Activated naive CD4-positive, alpha-beta T cell treated with anti-CD3 and anti-CD28 coated beads, Interleukin-2, amount 10 ng/mL, durations not matched to agents 7 days and 5 days (primary cell): ENCODE measurements at regions not wholly inside any gene's neighbourhood (a gene's known extent, or its start where the extent isn't known, plus 50 kb on each side); places are given as distances from the start of the nearest gene placed in this dataset.
"Not testable (repeated sequence)": the region's sequence is repeated elsewhere in the genome, so short reads cannot be mapped to it uniquely, and the experiment has no call there.

Experiments
- CTCF ChIA-PET: fragments of 350-600 bp; sonication (Branson Sonifier 250); formaldehyde crosslinking; loops from one replicate; lab custom pipeline; 2021; ENCODE audit warnings: antibody characterized with exemption; lab: Charles Lee
- DNase-seq: peaks from one replicate; pipeline ENCODE4 v3.0.0-alpha.2; 2020
- H3K27ac Mint-ChIP-seq: one replicate; pipeline ENCODE4 v1.8.0; 2021; ENCODE audit warnings: mild to moderate bottlenecking, moderate library complexity, mixed read lengths
- H3K27me3 Mint-ChIP-seq: one replicate; pipeline ENCODE4 v1.8.0; 2021; ENCODE audit warnings: mild to moderate bottlenecking, mixed read lengths
- H3K36me3 Mint-ChIP-seq: one replicate; pipeline ENCODE4 v1.8.0; 2021; ENCODE audit warnings: mixed read lengths
- H3K4me1 Mint-ChIP-seq: one replicate; pipeline ENCODE4 v1.8.0; 2021; ENCODE audit warnings: mixed read lengths
- H3K4me3 Mint-ChIP-seq: one replicate; pipeline ENCODE4 v1.8.0; 2021; ENCODE audit warnings: mild to moderate bottlenecking, moderate library complexity, mixed read lengths
- H3K9me3 Mint-ChIP-seq: one replicate; pipeline ENCODE4 v1.8.0; 2021; ENCODE audit warnings: mixed read lengths

DNA sequence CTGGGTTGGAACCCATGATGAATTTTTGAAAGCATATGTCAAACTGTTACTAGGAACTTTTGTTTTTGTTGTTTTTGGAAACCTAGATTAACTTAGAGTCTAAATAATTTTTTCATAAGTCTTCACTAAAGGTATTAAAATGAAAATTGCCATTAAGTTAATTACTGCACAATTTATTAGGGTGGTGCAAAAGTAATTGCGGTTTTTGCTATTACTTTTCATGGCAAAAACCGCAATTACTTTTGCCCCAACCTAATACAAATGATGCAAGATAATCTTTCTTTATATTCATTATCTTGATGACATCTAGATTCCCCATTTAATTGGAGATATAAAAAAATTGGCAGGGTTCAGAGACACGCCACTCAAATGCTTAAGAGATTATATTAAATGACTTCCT lies 145.0 kb upstream of the PKP2 start:
- Mint-ChIP-seq H3K27me3 (no peaks in the 10 kb centered on the region), H3K9me3 (peaks cover 2% of the 10 kb centered on the region)

DNA sequence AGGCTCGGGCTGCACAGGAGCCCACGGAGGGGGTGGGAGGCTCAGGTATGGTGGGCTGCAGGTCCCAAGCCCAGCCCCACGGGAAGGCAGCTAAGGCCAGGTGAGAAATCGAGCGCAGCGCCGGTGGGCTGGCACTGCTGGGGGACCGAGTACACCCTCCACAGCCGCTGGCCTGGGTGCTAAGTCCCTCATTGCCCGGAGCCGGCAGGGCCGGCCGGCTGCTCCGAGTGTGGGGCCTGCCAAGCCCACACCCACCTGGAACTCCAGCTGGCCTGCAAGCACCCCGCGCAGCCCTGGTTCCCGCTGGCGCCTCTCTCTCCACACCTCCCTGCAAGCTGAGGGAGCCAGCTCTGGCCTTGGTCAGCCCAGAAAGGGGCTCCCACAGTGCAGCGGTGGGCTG lies 137.4 kb upstream of the PKP2 start:
- H3K4me3 Mint-ChIP-seq, H3K4me1 Mint-ChIP-seq, CTCF ChIA-PET, H3K36me3 Mint-ChIP-seq, DNase-seq, H3K27me3 Mint-ChIP-seq, H3K27ac Mint-ChIP-seq: not testable (repeated sequence)
- peaks cover 18% of the 10 kb centered on the region for H3K9me3 Mint-ChIP-seq

More for the DNA sequence above, 145.0 kb upstream of the PKP2 start:
- H3K4me1 Mint-ChIP-seq: no peaks in the 10 kb centered on the region
- no peak overlapping the region for H3K4me3 Mint-ChIP-seq
- no peaks in the 10 kb centered on the region for H3K36me3 Mint-ChIP-seq
- CTCF ChIA-PET: no interaction called here
- no peak for DNase-seq
- no peak overlapping the region for H3K27ac Mint-ChIP-seq

DNA sequence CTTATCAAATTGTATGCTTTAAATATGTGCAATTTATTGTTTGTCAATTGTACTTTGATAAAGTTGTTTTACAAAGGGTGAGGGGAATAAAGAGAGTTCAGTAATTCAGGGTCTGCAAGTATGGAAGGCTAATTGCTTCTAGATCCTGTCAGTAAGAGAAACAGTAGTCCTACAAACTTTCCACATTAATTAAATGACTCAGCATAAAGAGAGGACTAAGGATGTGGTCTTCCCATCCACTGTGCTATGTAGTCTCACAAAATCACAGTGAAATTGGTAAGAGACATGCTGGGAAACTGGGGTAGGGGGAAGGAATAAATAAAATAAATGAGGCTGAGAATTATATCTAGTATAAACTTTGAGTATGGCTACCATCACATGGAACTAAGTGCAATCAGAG lies 130.2 kb upstream of the PKP2 start:
- CTCF ChIA-PET: no interaction called here

DNA sequence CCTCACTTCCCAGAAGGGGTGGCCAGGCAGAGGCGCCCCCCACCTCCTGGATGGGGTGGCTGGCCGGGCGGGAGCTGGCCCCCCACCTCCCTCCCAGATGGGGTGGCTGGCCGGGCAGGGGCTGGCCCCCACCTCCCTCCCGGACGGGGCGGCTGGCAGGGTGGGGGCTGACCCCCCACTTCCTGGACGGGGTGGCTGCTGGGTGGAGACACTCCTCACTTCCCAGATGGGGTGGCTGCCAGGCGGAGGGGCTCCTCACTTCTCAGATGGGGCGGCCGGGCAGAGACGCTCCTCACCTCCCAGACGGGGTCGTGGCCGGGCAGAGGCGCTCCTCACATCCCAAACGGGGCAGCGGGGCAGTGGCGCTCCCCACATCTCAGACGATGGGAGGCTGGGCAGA lies 126.1 kb upstream of the PKP2 start:
- H3K4me3 Mint-ChIP-seq, DNase-seq, H3K27me3 Mint-ChIP-seq, H3K27ac Mint-ChIP-seq, H3K4me1 Mint-ChIP-seq, CTCF ChIA-PET, H3K36me3 Mint-ChIP-seq: not testable (repeated sequence)
- H3K9me3 Mint-ChIP-seq: peaks cover 14% of the 10 kb centered on the region

More for the DNA sequence above, 130.2 kb upstream of the PKP2 start:
- H3K9me3 Mint-ChIP-seq: peaks cover 7% of the 10 kb centered on the region
- H3K27ac Mint-ChIP-seq: no peak overlapping the region
- H3K4me3 Mint-ChIP-seq: no peak overlapping the region
- no peak for DNase-seq
- H3K36me3 Mint-ChIP-seq: no peaks in the 10 kb centered on the region
- H3K27me3 Mint-ChIP-seq: no peaks in the 10 kb centered on the region
- H3K4me1 Mint-ChIP-seq: no peaks in the 10 kb centered on the region

DNA sequence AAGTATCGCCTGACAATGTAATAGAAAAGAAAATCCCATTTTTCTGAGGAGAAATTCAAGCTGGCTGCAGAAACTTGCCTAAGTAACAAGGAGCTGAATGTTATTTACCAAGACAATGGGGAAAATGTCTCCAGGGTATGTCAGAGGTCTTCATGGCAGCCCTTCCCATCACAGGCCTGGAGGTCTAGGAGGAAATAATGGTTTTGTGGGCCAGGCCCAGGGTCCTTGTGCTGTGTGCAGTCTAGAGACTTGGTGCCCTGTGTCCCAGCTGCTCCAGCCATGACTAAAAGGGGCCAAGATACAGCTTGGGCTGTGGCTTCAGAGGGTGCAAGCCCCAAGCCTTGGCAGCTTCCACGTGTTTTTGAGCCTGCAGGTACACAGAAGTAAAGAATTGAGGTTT lies 120.5 kb upstream of the PKP2 start:
- peaks cover 25% of the 10 kb centered on the region for H3K9me3 Mint-ChIP-seq
- H3K36me3 Mint-ChIP-seq, H3K27ac Mint-ChIP-seq, H3K4me3 Mint-ChIP-seq, CTCF ChIA-PET, H3K27me3 Mint-ChIP-seq, H3K4me1 Mint-ChIP-seq, DNase-seq: not testable (repeated sequence)

DNA sequence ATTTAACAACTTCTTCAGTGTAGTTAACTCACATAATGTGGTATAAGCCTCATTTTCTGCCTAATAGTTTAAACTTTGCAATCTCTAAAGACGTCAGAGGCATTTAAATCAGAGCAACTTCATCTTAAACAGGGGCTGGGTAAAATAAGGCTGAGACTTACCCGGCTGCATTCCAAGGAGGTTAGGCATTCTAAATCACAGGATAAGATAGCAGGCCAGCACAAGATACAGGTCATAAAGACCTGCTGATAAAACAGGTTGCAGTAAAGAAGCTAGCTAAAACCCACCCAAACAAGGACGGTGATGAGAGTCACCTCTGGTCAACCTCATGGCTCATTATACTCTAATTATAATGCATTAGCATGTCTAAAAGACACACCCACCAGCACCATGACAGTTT lies 115.6 kb upstream of the PKP2 start:
- Mint-ChIP-seq H3K27ac (no peak overlapping the region), H3K4me3 (no peak overlapping the region), H3K27me3 (no peaks in the 10 kb centered on the region), H3K9me3 (peaks cover 14% of the 10 kb centered on the region), H3K4me1 (no peaks in the 10 kb centered on the region), H3K36me3 (no peaks in the 10 kb centered on the region)
- CTCF ChIA-PET: no interaction called here
- DNase-seq: no peak

DNA sequence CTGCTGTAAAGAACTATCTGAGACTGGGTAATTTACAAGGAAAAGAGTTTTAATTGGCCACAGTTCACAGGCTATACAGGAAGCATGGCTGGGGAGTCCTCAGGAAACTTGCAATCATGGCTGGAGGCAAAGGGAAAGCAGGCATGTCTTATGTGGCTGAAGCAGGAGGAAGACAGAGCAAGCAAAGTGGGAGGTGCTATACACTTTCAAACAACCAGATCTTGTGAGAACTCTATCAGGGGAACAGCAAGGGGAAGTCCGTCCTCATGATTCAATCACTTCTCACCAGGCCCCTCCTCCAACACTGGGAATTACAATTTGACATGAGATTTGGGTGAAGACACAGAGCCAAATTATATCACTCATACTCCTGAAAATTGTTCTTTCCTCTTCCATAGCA lies 109.5 kb upstream of the PKP2 start:
- no peaks in the 10 kb centered on the region for H3K9me3 Mint-ChIP-seq
- no peak overlapping the region for H3K27ac Mint-ChIP-seq
- H3K4me3 Mint-ChIP-seq: no peak overlapping the region
- no peaks in the 10 kb centered on the region for H3K36me3 Mint-ChIP-seq
- H3K27me3 Mint-ChIP-seq: no peaks in the 10 kb centered on the region
- DNase-seq: no peak
- CTCF ChIA-PET: no interaction called here
- no peaks in the 10 kb centered on the region for H3K4me1 Mint-ChIP-seq

DNA sequence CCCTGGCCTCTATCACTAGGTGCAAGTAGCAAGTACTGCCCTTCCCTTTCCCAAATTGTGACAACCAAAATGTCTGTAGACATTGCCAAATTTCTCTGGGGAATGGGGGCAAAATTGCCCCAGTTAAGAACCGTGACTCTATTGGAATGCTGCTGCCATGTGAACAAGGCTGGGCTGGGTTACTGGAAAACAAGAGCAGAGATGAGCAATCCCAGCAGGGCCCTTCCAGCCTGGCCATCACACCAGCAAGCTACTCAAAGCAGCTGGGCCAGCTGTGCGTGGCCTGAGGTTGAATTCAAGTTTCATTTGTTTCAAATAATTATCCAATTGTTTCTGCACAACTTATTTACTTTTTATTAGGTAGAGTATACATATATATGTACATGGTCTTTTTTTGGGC lies 103.4 kb upstream of the PKP2 start:
- H3K9me3 Mint-ChIP-seq: no peaks in the 10 kb centered on the region
- no peaks in the 10 kb centered on the region for H3K4me1 Mint-ChIP-seq
- DNase-seq: no peak
- no peaks in the 10 kb centered on the region for H3K27me3 Mint-ChIP-seq
- no peaks in the 10 kb centered on the region for H3K36me3 Mint-ChIP-seq
- H3K4me3 Mint-ChIP-seq: no peak overlapping the region
- H3K27ac Mint-ChIP-seq: no peak overlapping the region
- CTCF ChIA-PET: no interaction called here

DNA sequence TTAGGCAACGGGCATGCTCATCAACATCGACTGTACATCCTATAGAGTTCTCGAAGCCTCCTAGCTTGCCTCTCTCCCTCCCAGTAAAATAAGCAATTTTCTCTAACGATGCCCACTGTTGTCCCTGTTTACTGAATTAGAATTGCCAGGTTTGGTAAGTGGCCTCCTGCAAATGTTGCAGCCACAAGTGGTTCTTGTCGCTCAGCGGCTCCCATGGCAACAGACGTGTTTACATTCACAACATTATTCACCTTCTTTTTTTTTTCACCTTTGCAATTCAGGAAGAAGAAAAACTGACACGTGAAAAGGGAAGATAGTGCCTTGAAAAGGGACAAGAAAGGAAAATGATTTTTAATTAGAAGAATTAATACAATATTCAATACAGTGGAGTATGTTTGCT lies 100.9 kb upstream of the PKP2 start:
- no peak for DNase-seq

DNA sequence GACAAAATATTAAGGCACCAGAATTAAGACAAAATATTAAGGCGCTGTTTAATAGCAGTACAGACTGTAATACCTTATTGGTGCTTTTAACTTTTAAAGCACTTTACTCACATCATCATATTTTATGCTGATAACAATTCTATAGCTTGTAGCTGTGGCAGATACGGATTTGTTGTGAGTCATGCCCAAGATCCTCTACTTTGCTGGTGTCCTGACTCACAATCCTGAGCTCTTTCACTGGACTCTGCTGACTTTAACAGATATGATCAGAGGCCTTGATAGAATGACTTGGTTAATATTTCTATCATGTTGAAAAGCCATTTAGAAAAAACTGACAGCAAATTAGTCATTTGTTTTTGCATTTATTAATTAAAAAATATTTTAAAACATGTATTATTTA lies 99.0 kb upstream of the PKP2 start:
- Mint-ChIP-seq H3K27ac (no peak overlapping the region), H3K9me3 (no peaks in the 10 kb centered on the region), H3K27me3 (no peaks in the 10 kb centered on the region), H3K4me1 (no peaks in the 10 kb centered on the region), H3K4me3 (no peak overlapping the region), H3K36me3 (no peaks in the 10 kb centered on the region)
- no peak for DNase-seq
- CTCF ChIA-PET: no interaction called here

More for the DNA sequence above, 100.9 kb upstream of the PKP2 start:
- CTCF ChIA-PET: no interaction called here
- no peak overlapping the region for H3K27ac Mint-ChIP-seq
- no peaks in the 10 kb centered on the region for H3K4me1 Mint-ChIP-seq
- H3K4me3 Mint-ChIP-seq: no peak overlapping the region
- H3K27me3 Mint-ChIP-seq: no peaks in the 10 kb centered on the region
- H3K9me3 Mint-ChIP-seq: no peaks in the 10 kb centered on the region
- no peaks in the 10 kb centered on the region for H3K36me3 Mint-ChIP-seq

DNA sequence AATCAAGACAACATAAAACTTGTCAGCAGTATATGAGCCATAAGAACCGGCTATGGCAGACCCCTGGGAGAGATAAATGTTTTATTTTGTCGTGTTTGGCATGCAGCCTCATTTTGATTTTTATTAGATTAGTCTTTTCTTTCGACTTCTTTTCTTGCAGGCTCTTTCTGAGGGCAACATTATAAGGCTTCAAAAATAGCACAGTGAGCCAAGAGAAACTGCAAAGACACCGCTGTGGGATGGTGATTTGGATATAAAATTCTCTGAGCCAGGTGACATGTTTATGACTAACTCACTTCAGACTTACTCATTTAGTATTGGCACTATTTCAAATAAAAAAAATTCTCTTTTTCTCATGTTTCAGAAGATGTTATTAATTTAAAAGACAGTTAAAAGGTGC lies 96.8 kb upstream of the PKP2 start:
- no peaks in the 10 kb centered on the region for H3K27me3 Mint-ChIP-seq
- no peaks in the 10 kb centered on the region for H3K36me3 Mint-ChIP-seq
- no peaks in the 10 kb centered on the region for H3K9me3 Mint-ChIP-seq
- DNase-seq: no peak
- CTCF ChIA-PET: no interaction called here
- no peak overlapping the region for H3K27ac Mint-ChIP-seq
- no peak overlapping the region for H3K4me3 Mint-ChIP-seq
- H3K4me1 Mint-ChIP-seq: no peaks in the 10 kb centered on the region

DNA sequence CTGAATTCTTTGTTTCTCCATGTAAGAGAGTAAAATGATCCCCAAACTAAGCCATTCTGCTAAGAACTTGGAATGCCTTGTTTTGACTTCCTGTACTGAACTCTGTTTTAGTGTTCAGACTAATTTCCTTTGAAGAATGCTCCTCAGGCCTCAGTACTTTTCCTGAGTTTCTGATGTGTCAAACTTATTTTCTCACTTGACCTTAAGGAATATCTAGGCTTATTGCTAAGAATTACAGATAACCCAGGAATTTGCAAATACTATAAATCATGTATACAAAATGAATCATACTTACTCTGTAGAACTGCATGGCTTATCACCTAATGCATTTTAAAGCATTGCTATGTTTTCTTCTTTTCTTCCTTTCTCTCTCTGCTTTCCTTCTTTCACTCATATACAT lies 93.1 kb upstream of the PKP2 start:
- DNase-seq: no peak
- no peaks in the 10 kb centered on the region for H3K4me1 Mint-ChIP-seq
- CTCF ChIA-PET: no interaction called here
- H3K4me3 Mint-ChIP-seq: no peak overlapping the region
- H3K9me3 Mint-ChIP-seq: no peaks in the 10 kb centered on the region
- no peaks in the 10 kb centered on the region for H3K27me3 Mint-ChIP-seq
- H3K27ac Mint-ChIP-seq: no peak overlapping the region
- no peaks in the 10 kb centered on the region for H3K36me3 Mint-ChIP-seq

DNA sequence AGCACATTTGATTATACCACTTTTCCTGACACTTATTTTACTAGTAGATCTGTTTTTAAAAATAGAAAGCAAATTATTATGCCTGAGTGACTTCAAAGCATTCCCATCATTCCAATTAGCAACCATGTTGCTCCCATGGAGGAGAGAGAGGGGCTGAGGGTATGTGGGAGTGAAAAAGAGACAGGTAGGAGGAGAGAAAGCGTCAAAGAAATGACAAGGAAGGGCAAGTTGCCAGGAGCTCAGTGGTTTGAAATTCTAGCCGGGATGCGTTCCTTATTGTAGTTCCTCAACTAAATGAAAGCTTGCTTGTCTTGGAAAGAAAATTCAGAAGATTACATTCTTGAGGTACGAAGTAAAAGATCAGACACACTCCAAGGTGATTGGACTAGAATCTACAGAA lies 92.4 kb upstream of the PKP2 start:
- no peaks in the 10 kb centered on the region for H3K36me3 Mint-ChIP-seq
- no peak overlapping the region for H3K4me3 Mint-ChIP-seq
- no peaks in the 10 kb centered on the region for H3K9me3 Mint-ChIP-seq
- no peaks in the 10 kb centered on the region for H3K4me1 Mint-ChIP-seq
- no peak overlapping the region for H3K27ac Mint-ChIP-seq
- DNase-seq: no peak
- CTCF ChIA-PET: no interaction called here
- no peaks in the 10 kb centered on the region for H3K27me3 Mint-ChIP-seq

DNA sequence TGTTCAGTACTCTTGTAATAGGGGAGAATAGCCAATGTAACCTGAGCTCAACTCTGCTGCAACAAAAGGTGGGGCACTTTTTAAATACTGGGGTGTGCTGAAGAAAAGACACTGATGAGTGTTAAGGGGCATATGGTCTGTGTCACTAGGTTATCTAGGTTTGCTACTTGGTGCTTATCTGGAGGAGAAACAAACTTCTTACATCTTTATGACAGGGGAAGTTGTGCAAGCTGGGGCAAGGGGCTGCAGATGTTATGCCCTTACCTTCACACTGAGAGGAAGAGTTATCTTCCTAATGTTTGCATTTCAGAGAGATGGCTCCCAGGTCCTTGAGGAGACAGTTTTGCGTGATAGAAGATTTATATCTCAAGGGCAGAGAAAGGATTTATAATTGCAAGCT lies 90.9 kb upstream of the PKP2 start:
- no peak overlapping the region for H3K4me3 Mint-ChIP-seq
- H3K36me3 Mint-ChIP-seq: no peaks in the 10 kb centered on the region
- H3K27me3 Mint-ChIP-seq: no peaks in the 10 kb centered on the region
- H3K4me1 Mint-ChIP-seq: no peaks in the 10 kb centered on the region
- CTCF ChIA-PET: no interaction called here
- H3K27ac Mint-ChIP-seq: no peak overlapping the region
- H3K9me3 Mint-ChIP-seq: no peaks in the 10 kb centered on the region
- no peak for DNase-seq

DNA sequence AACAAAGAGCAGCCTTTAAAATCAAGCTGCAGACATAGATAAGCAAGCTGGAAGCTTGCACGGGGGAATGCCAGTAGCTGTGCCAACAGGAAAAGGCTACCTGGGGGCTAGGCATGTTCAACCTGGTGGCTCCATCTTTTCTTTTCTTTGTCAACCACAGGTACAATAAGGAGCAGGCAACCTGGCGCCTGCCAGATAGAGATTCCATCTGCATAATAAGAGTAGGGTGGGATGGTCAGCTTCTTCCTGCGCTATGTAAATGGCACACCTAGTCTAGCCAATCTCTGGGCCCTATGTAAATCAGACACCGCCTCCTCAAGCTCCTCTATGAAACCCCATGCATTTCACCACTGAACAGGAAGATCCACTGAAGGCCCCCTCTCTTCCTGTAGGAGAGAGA lies 87.4 kb upstream of the PKP2 start:
- Mint-ChIP-seq H3K9me3 (no peaks in the 10 kb centered on the region), H3K27ac (no peak overlapping the region), H3K4me3 (no peak overlapping the region), H3K27me3 (no peaks in the 10 kb centered on the region), H3K4me1 (no peaks in the 10 kb centered on the region), H3K36me3 (no peaks in the 10 kb centered on the region)
- DNase-seq: no peak
- CTCF ChIA-PET: no interaction called here

DNA sequence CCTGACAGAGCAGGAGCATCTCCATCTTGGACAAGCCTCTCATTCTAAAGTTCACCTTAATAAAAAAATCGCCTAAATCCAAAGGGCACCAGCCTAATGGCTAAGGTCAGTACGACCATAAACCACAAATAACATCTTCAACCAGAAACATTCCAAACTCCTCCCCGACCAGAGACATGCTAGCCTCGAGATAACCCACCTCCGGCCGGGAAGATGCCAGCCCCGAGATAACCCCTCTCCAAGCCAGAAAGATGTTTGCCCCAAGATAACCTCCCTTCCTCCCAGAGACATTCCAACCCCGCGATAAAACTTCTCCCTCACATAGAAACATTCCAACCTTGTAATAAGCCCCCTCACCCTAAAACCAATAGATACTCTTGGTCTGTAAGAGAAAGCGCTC lies 86.8 kb upstream of the PKP2 start:
- no peak overlapping the region for H3K27ac Mint-ChIP-seq
- CTCF ChIA-PET: no interaction called here
- no peaks in the 10 kb centered on the region for H3K27me3 Mint-ChIP-seq
- H3K4me3 Mint-ChIP-seq: no peak overlapping the region
- no peak for DNase-seq
- H3K9me3 Mint-ChIP-seq: no peaks in the 10 kb centered on the region
- no peaks in the 10 kb centered on the region for H3K36me3 Mint-ChIP-seq
- H3K4me1 Mint-ChIP-seq: no peaks in the 10 kb centered on the region
